Activated naive CD4-positive, alpha-beta T cell treated with anti-CD3 and anti-CD28 coated beads, Interleukin-2, amount 50 U/mL, for 24 hours (primary cell): ENCODE measurements at regions not wholly inside any gene's neighbourhood (a gene's known extent, or its start where the extent isn't known, plus 50 kb on each side); places are given as distances from the start of the nearest gene placed in this dataset.
"Not testable (repeated sequence)": the region's sequence is repeated elsewhere in the genome, so short reads cannot be mapped to it uniquely, and the experiment has no call there.

ENCODE experiments used
- H3K27ac Mint-ChIP-seq: one replicate; pipeline ENCODE4 v1.8.0; 2021; ENCODE audit warnings: mild to moderate bottlenecking, mixed read lengths
- H3K27me3 Mint-ChIP-seq: one replicate; pipeline ENCODE4 v1.8.0; 2021; ENCODE audit warnings: mixed read lengths
- H3K36me3 Mint-ChIP-seq: one replicate; pipeline ENCODE4 v1.8.0; 2021; ENCODE audit warnings: mixed read lengths
- H3K4me1 Mint-ChIP-seq: one replicate; pipeline ENCODE4 v1.8.0; 2021; ENCODE audit warnings: mixed read lengths
- H3K4me3 Mint-ChIP-seq: one replicate; pipeline ENCODE4 v1.8.0; 2021; ENCODE audit warnings: mild to moderate bottlenecking, mixed read lengths
- H3K9me3 Mint-ChIP-seq: one replicate; pipeline ENCODE4 v1.8.0; 2021; ENCODE audit warnings: mixed read lengths

GRCh38 chr1:76687307-76688175 is 179.7 kb upstream of the ST6GALNAC5 start:
- Mint-ChIP-seq H3K36me3 (no peaks in the 10 kb centered on the region), H3K27me3 (peaks cover 2% of the 10 kb centered on the region), H3K27ac (no peak overlapping the region), H3K4me1 (no peaks in the 10 kb centered on the region), H3K4me3 (no peak overlapping the region), H3K9me3 (no peaks in the 10 kb centered on the region)

DNA sequence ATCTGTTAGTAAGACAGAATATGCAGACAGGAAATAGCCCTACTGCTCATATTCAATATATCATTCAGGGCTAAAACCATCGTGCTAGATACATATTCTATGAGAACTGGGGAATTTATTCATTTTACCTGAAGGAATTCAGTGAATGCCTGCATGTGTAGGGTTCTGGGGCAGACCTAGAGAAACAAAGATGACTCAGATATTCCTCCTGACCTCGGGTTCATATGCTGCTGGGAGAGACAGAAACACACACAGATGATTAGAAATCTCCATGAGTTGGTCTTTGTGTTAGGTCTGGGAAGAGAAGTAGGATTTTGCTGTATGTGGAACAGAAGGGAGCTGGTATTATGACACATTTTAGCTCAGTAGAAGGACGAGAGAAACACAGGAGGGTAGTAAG is 176.5 kb upstream of the ST6GALNAC5 start:
- Mint-ChIP-seq H3K27ac (peak overlapping the region; percentile 0), H3K4me1 (no peaks in the 10 kb centered on the region), H3K4me3 (no peak overlapping the region), H3K27me3 (peaks cover 2% of the 10 kb centered on the region), H3K36me3 (no peaks in the 10 kb centered on the region), H3K9me3 (peaks cover 11% of the 10 kb centered on the region)

DNA sequence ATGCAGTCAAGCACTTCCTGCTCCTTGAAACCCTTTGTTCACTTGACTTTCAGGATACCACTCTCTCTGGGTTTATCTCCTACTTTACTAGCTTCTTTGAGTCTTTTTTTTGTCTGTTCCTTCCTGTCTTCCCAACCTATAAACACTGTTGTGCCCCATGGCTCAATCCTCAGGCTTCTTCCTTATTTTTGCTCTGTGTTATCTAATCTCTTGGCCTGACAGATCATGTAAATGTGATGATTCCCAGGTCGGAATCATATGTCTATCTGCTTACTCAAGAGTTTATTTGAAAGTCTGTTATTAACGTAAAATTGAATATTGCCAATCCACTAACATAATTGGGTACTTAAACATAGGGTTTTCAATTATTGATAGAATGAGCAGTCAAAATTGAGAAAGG is 171.7 kb upstream of the ST6GALNAC5 start:
- Mint-ChIP-seq H3K9me3 (peaks cover 11% of the 10 kb centered on the region), H3K27me3 (peaks cover 2% of the 10 kb centered on the region), H3K27ac (no peak overlapping the region)

GRCh38 chr1:76697361-76697760 is 169.9 kb upstream of the ST6GALNAC5 start:
- H3K27me3 Mint-ChIP-seq: peaks cover 2% of the 10 kb centered on the region
- H3K4me1 Mint-ChIP-seq: no peaks in the 10 kb centered on the region
- H3K4me3 Mint-ChIP-seq: no peak overlapping the region
- peaks cover 11% of the 10 kb centered on the region for H3K9me3 Mint-ChIP-seq
- no peak overlapping the region for H3K27ac Mint-ChIP-seq
- H3K36me3 Mint-ChIP-seq: no peaks in the 10 kb centered on the region

More for the DNA sequence above, 171.7 kb upstream of the ST6GALNAC5 start:
- no peak overlapping the region for H3K4me3 Mint-ChIP-seq
- H3K36me3 Mint-ChIP-seq: no peaks in the 10 kb centered on the region
- no peaks in the 10 kb centered on the region for H3K4me1 Mint-ChIP-seq

DNA sequence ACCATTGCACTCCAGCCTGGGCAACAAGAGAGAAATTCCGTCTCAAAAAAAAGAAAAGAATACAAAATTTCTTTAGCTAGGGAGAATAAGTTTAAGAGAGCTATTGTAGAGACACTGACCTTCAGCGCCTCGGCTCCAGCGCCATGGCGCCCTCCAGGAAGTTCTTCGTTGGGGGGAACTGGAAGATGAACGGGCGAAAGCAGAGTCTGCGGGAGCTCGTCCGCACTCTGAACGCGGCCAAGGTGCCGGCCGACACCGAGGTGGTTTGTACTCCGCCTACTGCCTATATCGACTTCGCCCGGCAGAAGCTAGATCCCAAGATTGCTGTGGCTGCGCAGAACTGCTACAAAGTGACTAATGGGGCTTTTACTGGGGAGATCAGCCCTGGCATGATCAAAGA is 167.6 kb upstream of the ST6GALNAC5 start:
- not testable (repeated sequence) for H3K36me3 Mint-ChIP-seq, H3K9me3 Mint-ChIP-seq, H3K27me3 Mint-ChIP-seq, H3K4me1 Mint-ChIP-seq, H3K4me3 Mint-ChIP-seq, H3K27ac Mint-ChIP-seq

- not testable (repeated sequence) for H3K36me3 Mint-ChIP-seq, H3K27ac Mint-ChIP-seq, H3K9me3 Mint-ChIP-seq, H3K27me3 Mint-ChIP-seq, H3K4me1 Mint-ChIP-seq, H3K4me3 Mint-ChIP-seq
These were observed 167.1 kb upstream of the ST6GALNAC5 start for GRCh38 chr1:76700200-76700599.

DNA sequence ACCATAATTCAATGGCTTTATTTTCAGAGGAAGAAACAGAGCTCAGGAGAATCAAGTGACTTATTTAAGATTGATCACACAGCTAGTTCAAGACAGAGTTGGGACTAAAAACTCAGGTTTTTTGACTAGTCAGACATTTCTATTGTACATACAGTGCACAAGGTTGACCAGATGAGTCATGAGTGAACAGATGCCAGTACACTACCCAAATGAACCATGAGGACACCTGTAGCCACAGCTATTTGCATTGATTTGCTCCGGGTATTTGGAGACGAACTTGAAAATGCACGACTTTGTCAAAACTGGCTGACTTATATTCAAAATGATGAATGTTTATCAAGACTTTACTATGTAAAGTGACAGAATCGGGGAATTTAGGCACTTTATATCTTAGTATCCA is 161.7 kb upstream of the ST6GALNAC5 start:
- H3K27ac Mint-ChIP-seq: no peak overlapping the region
- H3K4me3 Mint-ChIP-seq: no peak overlapping the region

GRCh38 chr1:76713535-76713934 is 153.7 kb upstream of the ST6GALNAC5 start:
- no peaks in the 10 kb centered on the region for H3K9me3 Mint-ChIP-seq
- no peak overlapping the region for H3K27ac Mint-ChIP-seq
- H3K4me3 Mint-ChIP-seq: no peak overlapping the region
- H3K27me3 Mint-ChIP-seq: peaks cover 10% of the 10 kb centered on the region
- H3K4me1 Mint-ChIP-seq: no peaks in the 10 kb centered on the region
- H3K36me3 Mint-ChIP-seq: no peaks in the 10 kb centered on the region

More for the DNA sequence above, 161.7 kb upstream of the ST6GALNAC5 start:
- Mint-ChIP-seq H3K27me3 (peaks cover 4% of the 10 kb centered on the region), H3K4me1 (no peaks in the 10 kb centered on the region), H3K36me3 (no peaks in the 10 kb centered on the region), H3K9me3 (no peaks in the 10 kb centered on the region)

DNA sequence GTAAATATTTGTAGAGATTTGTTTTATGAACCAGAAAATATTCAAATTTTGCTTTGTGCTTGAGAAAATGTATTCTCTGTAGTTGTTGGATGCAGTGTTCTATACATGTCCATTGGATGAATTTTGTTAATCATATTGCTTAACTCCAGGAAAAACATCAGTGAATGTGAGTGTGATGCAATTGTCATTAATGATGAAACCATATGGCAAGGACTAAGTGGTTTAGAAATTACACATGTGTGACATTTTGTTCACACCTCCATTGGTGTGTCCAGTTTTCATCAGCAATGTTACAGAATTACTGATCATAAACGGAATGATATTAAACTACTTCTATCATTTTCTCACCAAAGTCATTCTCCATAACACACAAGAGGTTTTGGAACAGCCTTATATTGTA is 151.8 kb upstream of the ST6GALNAC5 start:
- Mint-ChIP-seq H3K4me3 (no peak overlapping the region), H3K27ac (no peak overlapping the region), H3K27me3 (peaks cover 6% of the 10 kb centered on the region), H3K9me3 (no peaks in the 10 kb centered on the region), H3K4me1 (no peaks in the 10 kb centered on the region), H3K36me3 (no peaks in the 10 kb centered on the region)

DNA sequence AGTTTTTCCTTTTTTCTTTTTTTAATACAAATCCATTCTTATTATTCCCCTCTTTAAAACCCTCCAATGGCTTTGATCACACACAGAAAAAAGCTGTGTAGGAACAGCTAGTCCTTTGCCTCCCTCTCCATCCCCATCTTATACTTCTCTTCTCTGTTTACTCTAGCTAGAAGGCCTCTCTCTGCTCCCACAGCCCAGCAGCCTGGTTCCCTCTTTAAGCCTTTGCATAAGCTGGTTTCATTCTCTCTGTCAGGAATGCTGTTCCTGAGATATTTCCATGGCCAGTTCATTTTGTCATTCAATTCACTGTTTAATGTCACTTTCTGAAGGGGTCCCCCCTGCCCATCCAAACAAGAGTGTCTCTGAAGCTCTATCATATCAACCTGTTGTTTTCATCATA is 143.3 kb upstream of the ST6GALNAC5 start:
- H3K27ac Mint-ChIP-seq: no peak overlapping the region
- H3K4me1 Mint-ChIP-seq: no peaks in the 10 kb centered on the region
- no peak overlapping the region for H3K4me3 Mint-ChIP-seq
- no peaks in the 10 kb centered on the region for H3K36me3 Mint-ChIP-seq
- no peaks in the 10 kb centered on the region for H3K9me3 Mint-ChIP-seq
- H3K27me3 Mint-ChIP-seq: no peaks in the 10 kb centered on the region

DNA sequence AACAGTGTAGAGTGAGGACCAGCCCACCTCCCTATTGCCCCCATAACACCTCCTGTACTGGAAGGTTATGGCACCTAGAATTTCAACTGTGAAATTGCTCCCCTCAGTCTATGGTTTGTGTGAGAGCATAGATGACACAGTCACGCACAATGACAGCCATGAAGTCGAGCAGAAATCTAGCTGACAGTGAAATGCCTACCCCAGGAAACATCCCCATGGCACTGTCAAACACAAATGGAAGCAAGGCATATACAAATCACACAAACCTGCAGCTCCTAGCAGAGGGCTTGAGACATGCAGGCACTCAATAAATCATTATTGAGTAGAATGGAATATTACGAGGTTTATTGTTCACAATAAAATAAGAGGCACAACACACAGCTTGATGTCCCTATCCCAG is 142.5 kb upstream of the ST6GALNAC5 start:
- no peaks in the 10 kb centered on the region for H3K9me3 Mint-ChIP-seq
- no peaks in the 10 kb centered on the region for H3K4me1 Mint-ChIP-seq
- H3K27me3 Mint-ChIP-seq: no peaks in the 10 kb centered on the region
- H3K4me3 Mint-ChIP-seq: no peak overlapping the region
- H3K27ac Mint-ChIP-seq: no peak overlapping the region
- no peaks in the 10 kb centered on the region for H3K36me3 Mint-ChIP-seq

GRCh38 chr1:76725864-76726619 is 141.2 kb upstream of the ST6GALNAC5 start:
- Mint-ChIP-seq H3K36me3 (no peaks in the 10 kb centered on the region), H3K4me1 (no peaks in the 10 kb centered on the region), H3K27me3 (no peaks in the 10 kb centered on the region), H3K27ac (no peak overlapping the region), H3K4me3 (no peak overlapping the region), H3K9me3 (no peaks in the 10 kb centered on the region)

DNA sequence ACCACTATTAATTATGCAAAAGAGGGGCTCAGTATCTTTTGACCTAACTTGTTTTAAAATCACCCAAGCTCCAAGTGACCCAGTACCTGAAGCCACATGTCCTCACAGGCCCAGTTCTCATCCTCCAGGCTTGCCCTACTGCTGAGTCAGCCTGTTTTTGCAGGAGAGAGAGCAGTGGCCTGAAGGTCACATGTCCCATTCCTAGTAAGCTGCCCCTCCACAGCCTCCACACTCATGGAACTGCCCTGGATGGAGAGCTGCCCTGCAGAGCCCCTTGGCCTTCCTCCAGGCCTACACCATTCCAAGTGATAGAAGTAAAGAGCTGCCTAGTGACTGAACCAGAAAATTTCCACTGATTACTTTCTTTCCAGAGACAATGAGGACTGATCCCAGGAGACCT is 139.8 kb upstream of the ST6GALNAC5 start:
- Mint-ChIP-seq H3K4me1 (no peaks in the 10 kb centered on the region), H3K9me3 (no peaks in the 10 kb centered on the region), H3K27me3 (no peaks in the 10 kb centered on the region), H3K27ac (no peak overlapping the region), H3K4me3 (no peak overlapping the region), H3K36me3 (no peaks in the 10 kb centered on the region)

GRCh38 chr1:76729142-76729541 is 138.1 kb upstream of the ST6GALNAC5 start:
- H3K36me3 Mint-ChIP-seq: no peaks in the 10 kb centered on the region
- H3K4me3 Mint-ChIP-seq: no peak overlapping the region
- no peaks in the 10 kb centered on the region for H3K27me3 Mint-ChIP-seq
- H3K4me1 Mint-ChIP-seq: no peaks in the 10 kb centered on the region
- H3K27ac Mint-ChIP-seq: no peak overlapping the region
- H3K9me3 Mint-ChIP-seq: no peaks in the 10 kb centered on the region

GRCh38 chr1:76730027-76730426 is 137.3 kb upstream of the ST6GALNAC5 start:
- Mint-ChIP-seq H3K27ac (no peak overlapping the region), H3K27me3 (no peaks in the 10 kb centered on the region), H3K4me1 (no peaks in the 10 kb centered on the region), H3K9me3 (no peaks in the 10 kb centered on the region), H3K36me3 (no peaks in the 10 kb centered on the region), H3K4me3 (no peak overlapping the region)

- not testable (repeated sequence) for H3K4me3 Mint-ChIP-seq, H3K27ac Mint-ChIP-seq, H3K27me3 Mint-ChIP-seq, H3K4me1 Mint-ChIP-seq, H3K9me3 Mint-ChIP-seq, H3K36me3 Mint-ChIP-seq
These were observed 128.9 kb upstream of the ST6GALNAC5 start for GRCh38 chr1:76738355-76738754.
